ENCODE measurements at regions not wholly inside any gene's neighbourhood (a gene's known extent, or its start where the extent isn't known, plus 50 kb on each side); places are given as distances from the start of the nearest gene placed in this dataset.
"Not testable (repeated sequence)": the region's sequence is repeated elsewhere in the genome, so short reads cannot be mapped to it uniquely, and the experiment has no call there.

GRCh38 chr13:105762096-105762495 lies 773.4 kb downstream of the EFNB2 start:
- no peak for DNase-seq

DNA sequence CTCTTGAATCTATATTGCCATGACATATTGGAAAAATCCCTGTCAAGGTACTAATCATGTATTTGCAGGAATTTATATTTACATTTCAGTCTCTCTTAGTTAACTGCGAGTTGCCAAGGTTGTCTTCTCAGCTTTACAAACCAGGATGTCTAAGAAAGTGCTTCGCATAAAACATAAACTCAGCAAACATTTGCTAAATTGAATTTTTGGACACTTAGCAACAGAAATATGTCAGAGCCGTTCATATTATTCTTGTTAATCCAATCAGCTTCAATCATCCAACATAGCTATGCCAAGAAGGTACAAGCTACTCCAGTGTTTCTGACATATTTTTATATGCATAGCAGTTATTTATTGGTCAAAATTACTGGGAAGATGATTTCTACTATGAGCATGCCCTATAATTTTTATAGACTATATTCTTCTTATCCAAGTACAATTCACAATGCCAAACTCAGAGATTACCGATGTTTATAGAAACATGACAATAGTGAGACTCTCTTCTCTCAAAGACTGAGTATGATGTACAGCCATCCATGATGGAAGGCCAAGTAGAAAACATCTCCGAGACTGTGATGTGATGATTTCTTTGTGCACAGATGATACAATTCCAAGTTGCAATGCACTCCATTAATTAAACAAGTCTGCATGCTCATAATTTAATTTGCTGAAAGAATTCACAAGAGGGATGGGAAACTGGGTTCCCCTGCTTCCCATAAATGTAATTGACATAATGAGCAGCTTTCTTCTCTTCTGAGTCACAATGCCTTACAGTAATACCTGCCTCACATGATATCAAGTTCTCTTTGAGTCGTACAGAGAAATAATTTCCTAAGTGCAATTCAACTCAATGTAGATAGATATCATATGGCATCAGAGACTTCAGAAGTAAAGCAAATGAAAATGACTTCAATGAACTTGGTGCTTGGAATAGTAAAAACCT lies 776.3 kb downstream of the EFNB2 start:
- DNase-seq, result no peak

- DNase-seq, result no peak
These were observed 794.7 kb downstream of the EFNB2 start for GRCh38 chr13:105740739-105741138.

DNA sequence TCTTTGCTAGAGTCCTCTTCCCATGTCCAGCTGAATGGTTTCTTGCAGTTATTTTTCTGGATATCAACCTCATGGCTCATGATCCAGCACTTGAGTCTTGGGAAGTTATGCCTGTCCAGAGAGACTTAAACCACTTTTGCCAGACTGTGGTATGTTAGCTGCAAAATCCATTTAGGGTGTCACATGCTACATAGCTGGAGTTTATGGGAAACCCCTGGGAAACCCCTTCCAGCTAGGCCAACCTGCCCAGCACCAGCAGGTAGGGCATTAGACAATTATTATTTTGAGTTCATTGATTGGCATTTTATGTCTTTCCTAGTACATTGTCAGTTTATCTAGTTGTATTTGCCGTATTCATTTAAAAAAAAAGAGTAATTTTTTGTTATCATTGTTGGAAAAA lies 797.8 kb downstream of the EFNB2 start:
- no peak for DNase-seq

DNA sequence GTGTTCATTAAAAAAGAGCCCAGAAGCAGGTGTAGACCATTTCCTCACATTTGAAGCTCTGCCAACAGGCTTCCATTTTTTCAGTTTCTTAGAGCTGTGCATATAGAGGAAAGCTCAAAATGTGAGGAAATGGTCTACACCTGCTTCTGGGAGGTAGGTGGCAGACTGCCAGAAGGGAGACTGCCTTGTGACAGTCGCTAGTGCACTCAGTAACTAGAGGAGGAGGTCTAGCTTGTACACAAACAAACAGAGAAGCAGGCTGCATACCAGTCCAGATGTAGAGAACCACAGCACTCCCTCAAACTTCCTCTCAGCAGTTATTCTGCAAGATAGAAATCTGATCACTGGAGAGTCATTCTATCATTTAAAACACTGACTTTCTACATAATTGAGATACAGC lies 800.2 kb downstream of the EFNB2 start:
- no peak for DNase-seq

- DNase-seq, result no peak
These were observed 802.5 kb downstream of the EFNB2 start for GRCh38 chr13:105732806-105733529.

DNA sequence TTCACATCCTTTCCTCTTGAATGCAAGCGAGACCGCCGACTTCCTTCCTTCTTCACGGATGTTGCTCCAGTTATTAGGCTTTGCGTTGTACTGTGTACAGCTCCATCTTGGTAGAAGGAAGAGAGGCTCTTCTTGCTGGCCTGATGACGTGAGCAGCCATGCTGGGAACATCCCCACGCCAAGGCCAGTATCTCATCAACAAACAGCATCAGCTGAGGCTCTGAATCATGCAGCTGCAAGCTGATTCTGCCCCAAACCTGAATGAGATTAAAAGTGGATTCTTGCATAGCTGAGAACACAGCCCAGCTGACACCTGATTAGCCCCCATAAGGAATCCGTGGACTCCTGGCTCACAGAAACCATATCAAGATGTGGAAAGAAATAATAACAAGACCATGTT lies 809.6 kb downstream of the EFNB2 start:
- DNase-seq, result no peak

DNA sequence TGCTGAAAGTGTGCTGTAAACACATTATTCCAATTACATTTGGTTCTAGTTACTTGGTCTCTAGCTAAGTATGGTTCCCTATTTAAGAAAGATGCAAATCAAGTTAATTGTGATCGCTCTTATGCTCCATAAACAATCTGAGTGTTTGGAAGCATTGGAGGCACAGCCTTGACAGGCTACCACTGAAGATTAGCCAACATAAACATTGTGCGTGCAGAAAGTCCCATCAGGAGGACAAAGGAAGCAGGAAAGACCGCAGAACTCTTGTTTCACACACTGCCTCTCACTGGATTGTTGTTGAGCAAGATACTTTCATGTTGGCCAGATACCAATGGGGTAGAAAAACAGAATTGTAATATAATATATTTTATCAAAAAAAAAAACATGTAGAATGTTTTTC lies 814.4 kb downstream of the EFNB2 start:
- DNase-seq, result no peak

- DNase-seq, result no peak
These were observed 815.6 kb downstream of the EFNB2 start for GRCh38 chr13:105719859-105720258.

DNA sequence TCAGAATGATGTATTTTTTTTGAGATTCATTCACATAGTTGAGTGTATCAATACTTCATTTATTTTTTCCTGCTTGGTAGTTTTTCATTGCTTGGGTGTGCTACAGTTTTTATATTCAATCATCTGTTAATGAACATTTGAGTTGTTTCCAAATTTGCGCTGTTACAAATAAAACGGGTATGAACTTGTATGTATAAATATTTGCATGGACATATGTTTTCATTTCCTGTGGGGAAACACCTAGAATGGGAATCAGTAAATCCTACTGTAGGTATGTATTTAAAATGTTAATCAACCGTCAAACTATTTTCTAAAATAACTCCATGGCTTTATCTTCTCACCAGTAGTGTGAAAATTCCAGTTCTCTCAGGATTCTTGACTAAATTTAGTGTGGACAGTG lies 826.3 kb downstream of the EFNB2 start:
- DNase-seq, result no peak

DNA sequence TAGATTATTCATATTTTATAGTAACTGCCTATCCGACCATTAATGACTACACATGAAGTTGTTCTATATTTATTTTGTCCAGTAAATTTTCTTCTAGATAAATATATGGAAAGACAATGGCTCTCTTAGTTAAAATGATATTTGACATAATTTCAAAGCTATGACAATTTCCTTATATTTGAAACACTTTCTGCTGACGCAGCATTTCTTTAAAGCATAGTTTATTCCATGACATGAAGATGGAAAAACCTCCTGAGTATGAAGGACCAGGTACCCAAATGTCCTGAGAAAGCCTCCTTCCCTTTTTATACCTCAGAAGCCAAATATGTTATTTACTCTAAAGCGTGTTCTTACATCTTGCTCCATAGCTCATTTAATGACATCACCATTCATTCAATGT lies 831.6 kb downstream of the EFNB2 start:
- DNase-seq, result no peak

DNA sequence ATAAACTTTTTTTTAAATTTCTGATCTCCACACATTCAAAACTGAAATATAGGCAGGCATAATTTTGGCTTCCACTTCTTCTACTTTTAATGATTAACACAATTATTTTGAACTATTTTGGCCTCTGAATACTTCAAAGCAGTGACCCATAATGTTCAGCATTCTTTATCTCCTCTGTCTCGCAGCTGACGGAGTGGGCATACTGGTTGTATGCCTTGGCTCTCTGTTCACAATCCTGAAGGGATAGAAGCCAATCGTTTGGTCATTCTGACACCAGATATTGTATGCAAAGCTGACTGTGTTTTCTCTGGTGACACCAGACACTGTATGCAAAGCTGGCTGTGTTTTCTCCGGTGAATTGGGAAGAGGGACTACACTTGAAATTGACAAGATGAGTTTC lies 833.0 kb downstream of the EFNB2 start:
- no peak for DNase-seq

DNA sequence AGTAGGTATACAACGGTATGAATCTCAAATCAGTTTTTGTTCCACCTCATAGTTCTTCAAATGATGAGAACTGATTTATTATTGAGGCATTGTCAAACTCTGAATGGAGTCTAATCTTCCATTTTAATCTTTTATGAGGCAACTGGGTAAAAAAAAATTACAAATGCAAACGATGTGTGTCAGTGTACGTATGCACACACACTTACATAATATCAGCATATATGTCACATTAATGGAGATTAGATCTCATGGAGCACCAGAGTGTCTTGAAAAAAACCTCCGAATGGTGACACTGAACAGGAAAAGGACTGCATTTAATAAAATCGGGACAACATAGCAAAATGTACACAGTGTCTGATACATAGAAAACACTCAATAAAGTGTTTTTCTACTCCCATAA lies 842.7 kb downstream of the EFNB2 start:
- no peak for DNase-seq

- DNase-seq, result no peak
These were observed 851.2 kb downstream of the EFNB2 start for GRCh38 chr13:105684216-105684615.

- DNase-seq, result no peak
These were observed 855.6 kb downstream of the EFNB2 start for GRCh38 chr13:105679838-105680237.

DNA sequence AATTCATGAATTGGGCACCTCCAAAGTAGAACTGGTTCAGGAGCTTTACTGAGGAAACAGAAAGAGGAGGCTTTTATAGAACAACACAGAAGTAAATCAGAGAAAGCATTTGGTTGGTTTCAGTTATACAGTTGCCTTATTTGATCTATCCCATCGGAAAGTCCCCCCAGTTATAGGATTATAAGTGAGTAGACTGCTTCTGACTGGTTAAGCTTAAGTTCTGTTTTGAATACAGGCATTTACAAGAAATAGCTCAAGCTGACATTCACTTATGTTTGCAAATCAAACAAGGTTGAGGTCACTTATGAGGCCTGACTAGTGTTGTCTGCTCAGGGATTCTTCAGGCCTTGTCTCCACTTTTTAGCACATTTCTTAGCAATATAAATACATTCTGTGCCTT lies 857.4 kb downstream of the EFNB2 start:
- no peak for DNase-seq

GRCh38 chr13:105672881-105673280 lies 862.6 kb downstream of the EFNB2 start:
- no peak for DNase-seq

DNA sequence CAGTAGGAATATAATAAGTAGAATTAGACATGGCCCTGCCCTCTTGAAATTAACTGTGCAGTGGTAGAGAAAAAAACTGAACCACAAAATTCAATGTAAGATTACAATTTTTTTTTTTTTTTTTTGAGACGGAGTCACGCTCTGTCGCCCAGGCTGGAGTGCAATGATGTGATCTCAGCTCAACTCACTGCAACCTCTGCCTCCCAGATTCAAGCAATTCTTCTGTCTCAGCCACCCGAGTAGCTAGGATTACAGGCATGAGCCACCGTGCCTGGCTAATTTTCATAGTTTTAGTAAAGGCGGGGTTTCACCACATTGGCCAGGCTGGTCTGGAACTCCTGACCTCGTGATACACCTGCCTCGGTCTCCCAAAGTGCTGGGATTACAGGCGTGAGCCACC lies 864.3 kb downstream of the EFNB2 start:
- DNase-seq, result not testable (repeated sequence)

- DNase-seq, result no peak
These were observed 865.1 kb downstream of the EFNB2 start for GRCh38 chr13:105670179-105670990.

- no peak for DNase-seq
These were observed 870.2 kb downstream of the EFNB2 start for GRCh38 chr13:105665284-105665683.

- DNase-seq, result no peak
These were observed 872.3 kb downstream of the EFNB2 start for GRCh38 chr13:105663182-105663581.

- DNase-seq, result no peak
These were observed 874.9 kb downstream of the EFNB2 start for GRCh38 chr13:105660561-105660960.

- no peak for DNase-seq
These were observed 877.0 kb downstream of the EFNB2 start for GRCh38 chr13:105658431-105658830.
